GM15510 (cell line): ENCODE measurements at regions not wholly inside any gene's neighbourhood (a gene's known extent, or its start where the extent isn't known, plus 50 kb on each side); places are given as distances from the start of the nearest gene placed in this dataset.

ENCODE experiments used
- POLR2A ChIP-seq: IDR thresholded peaks from 3 replicates; pipeline ENCODE4 v1.6.1; 2011; ENCODE audit warnings: borderline replicate concordance; ENCODE audit not compliant: insufficient read length; ENCODE audit errors: extremely low read depth

GRCh38 chr12:92602930-92603623 lies 99.7 kb upstream of the PLEKHG7 start:
- TF ChIP-seq POLR2A = no peak

GRCh38 chr12:92602476-92602875 lies 100.3 kb upstream of the PLEKHG7 start:
- no peak for TF ChIP-seq POLR2A

GRCh38 chr12:92601680-92602079 lies 101.1 kb upstream of the PLEKHG7 start:
- no peak for TF ChIP-seq POLR2A

- TF ChIP-seq POLR2A = no peak
Measured at GRCh38 chr12:92601176-92601575, 101.6 kb upstream of the PLEKHG7 start.

GRCh38 chr12:92600052-92600451 lies 102.7 kb upstream of the PLEKHG7 start:
- TF ChIP-seq POLR2A = no peak

- no peak for TF ChIP-seq POLR2A
Measured at GRCh38 chr12:92597997-92598396, 104.8 kb upstream of the PLEKHG7 start.

- no peak for TF ChIP-seq POLR2A
Measured at GRCh38 chr12:92597118-92597517, 105.7 kb upstream of the PLEKHG7 start.

- TF ChIP-seq POLR2A = no peak
Measured at GRCh38 chr12:92596383-92596782, 106.4 kb upstream of the PLEKHG7 start.

- no peak for TF ChIP-seq POLR2A
Measured at GRCh38 chr12:92595663-92596062, 107.1 kb upstream of the PLEKHG7 start.

- TF ChIP-seq POLR2A = peak; percentile 28
Measured at GRCh38 chr12:92593734-92594402, 108.9 kb upstream of the PLEKHG7 start.

- TF ChIP-seq POLR2A = no peak
Measured at GRCh38 chr12:92585115-92585727, 117.6 kb upstream of the PLEKHG7 start.

GRCh38 chr12:92583910-92584309 lies 118.9 kb upstream of the PLEKHG7 start:
- no peak for TF ChIP-seq POLR2A

GRCh38 chr12:92582893-92583292 lies 119.9 kb upstream of the PLEKHG7 start:
- no peak for TF ChIP-seq POLR2A

GRCh38 chr12:92582475-92582874 lies 120.3 kb upstream of the PLEKHG7 start:
- TF ChIP-seq POLR2A = no peak

GRCh38 chr12:92581604-92582003 lies 121.2 kb upstream of the PLEKHG7 start:
- TF ChIP-seq POLR2A = no peak
